Left ventricle myocardium inferior (tissue), 1 donor: ENCODE measurements at regions not wholly inside any gene's neighbourhood (a gene's known extent, or its start where the extent isn't known, plus 50 kb on each side); places are given as distances from the start of the nearest gene placed in this dataset.

Experiments used
- DNase-seq: peaks from one replicate; pipeline ENCODE4 v3.0.0-alpha.2; 2020
- H3K27ac ChIP-seq: fragments of 200-600 bp; replicated peaks from 2 replicates; pipeline ENCODE4 v1.8.0; 2021
- H3K27me3 ChIP-seq: fragments of 200-600 bp; 2 replicates; pipeline ENCODE4 v1.8.0; 2021; ENCODE audit warnings: low read depth
- H3K36me3 ChIP-seq: fragments of 200-600 bp; 2 replicates; pipeline ENCODE4 v1.8.0; 2021
- H3K4me1 ChIP-seq: fragments of 200-600 bp; 2 replicates; pipeline ENCODE4 v1.8.0; 2021
- H3K4me3 ChIP-seq: fragments of 200-600 bp; 2 replicates; pipeline ENCODE4 v1.8.0; 2021; ENCODE audit warnings: mild to moderate bottlenecking, moderate library complexity
- H3K9me3 ChIP-seq: fragments of 200-600 bp; replicated peaks from 2 replicates; pipeline ENCODE4 v1.8.0; 2021
- intact Hi-C: fragments of 100-400 bp; cut with micrococcal nuclease; formaldehyde crosslinking; loops from one replicate; pipeline ENCODE4 v1.11.0; 2022
- TF ChIP-seq, protein P1 (sequence below): fragments of 200-600 bp; IDR thresholded peaks from 2 replicates; pipeline ENCODE4 v1.8.0; 2021; ENCODE audit warnings: antibody characterized with exemption, mild to moderate bottlenecking, borderline replicate concordance
- donor health status: DM: no; HTN: yes; CAD: no; lungs with severe emphysema.

- Histone ChIP-seq H3K4me3 (no peak overlapping the region), H3K4me1 (no peaks in the 10 kb centered on the region), H3K9me3 (no peaks in the 10 kb centered on the region), H3K27ac (no peak overlapping the region), H3K36me3 (no peaks in the 10 kb centered on the region), H3K27me3 (no peaks in the 10 kb centered on the region)
- intact Hi-C loops, result no loop called here
- no peak for DNase-seq
- TF ChIP-seq, protein P1, sequence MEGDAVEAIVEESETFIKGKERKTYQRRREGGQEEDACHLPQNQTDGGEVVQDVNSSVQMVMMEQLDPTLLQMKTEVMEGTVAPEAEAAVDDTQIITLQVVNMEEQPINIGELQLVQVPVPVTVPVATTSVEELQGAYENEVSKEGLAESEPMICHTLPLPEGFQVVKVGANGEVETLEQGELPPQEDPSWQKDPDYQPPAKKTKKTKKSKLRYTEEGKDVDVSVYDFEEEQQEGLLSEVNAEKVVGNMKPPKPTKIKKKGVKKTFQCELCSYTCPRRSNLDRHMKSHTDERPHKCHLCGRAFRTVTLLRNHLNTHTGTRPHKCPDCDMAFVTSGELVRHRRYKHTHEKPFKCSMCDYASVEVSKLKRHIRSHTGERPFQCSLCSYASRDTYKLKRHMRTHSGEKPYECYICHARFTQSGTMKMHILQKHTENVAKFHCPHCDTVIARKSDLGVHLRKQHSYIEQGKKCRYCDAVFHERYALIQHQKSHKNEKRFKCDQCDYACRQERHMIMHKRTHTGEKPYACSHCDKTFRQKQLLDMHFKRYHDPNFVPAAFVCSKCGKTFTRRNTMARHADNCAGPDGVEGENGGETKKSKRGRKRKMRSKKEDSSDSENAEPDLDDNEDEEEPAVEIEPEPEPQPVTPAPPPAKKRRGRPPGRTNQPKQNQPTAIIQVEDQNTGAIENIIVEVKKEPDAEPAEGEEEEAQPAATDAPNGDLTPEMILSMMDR, result no peak
Measured at GRCh38 chr7:121525155-121525819, 129.2 kb upstream of the FAM3C start.

- H3K36me3 ChIP-seq, result no peaks in the 10 kb centered on the region
- no peaks in the 10 kb centered on the region for H3K27me3 ChIP-seq
- H3K27ac ChIP-seq, result no peak overlapping the region
- intact Hi-C loops, result no loop called here
- no peaks in the 10 kb centered on the region for H3K4me1 ChIP-seq
- TF ChIP-seq, protein P1, result no peak
- H3K4me3 ChIP-seq, result no peak overlapping the region
- H3K9me3 ChIP-seq, result no peaks in the 10 kb centered on the region
- DNase-seq, result no peak
Measured at GRCh38 chr7:121521711-121522400, 125.7 kb upstream of the FAM3C start.

DNA sequence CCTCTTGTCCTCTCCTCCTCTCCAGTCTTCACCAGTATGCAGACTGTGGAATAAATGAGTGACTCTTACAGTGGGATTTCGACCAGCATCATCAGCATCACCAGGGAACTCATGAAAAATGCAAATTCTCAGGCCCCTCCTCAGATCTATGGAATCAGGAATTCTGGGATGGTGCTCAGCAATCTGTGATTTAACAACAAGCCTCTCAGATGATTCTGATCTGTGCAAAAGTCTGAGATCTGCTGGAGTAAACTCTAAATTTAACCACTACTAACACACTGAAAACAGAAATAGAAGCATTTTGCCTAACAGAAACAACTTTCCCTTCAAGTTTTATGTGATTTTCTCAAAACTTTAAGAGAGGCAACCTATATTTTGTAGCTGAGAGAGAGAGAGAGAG lies 124.8 kb upstream of the FAM3C start:
- no peaks in the 10 kb centered on the region for H3K4me1 ChIP-seq
- H3K36me3 ChIP-seq, result no peaks in the 10 kb centered on the region
- TF ChIP-seq, protein P1, result no peak
- intact Hi-C loops, result no loop called here
- H3K27ac ChIP-seq, result no peak overlapping the region
- H3K4me3 ChIP-seq, result no peak overlapping the region
- no peak for DNase-seq
- no peaks in the 10 kb centered on the region for H3K9me3 ChIP-seq
- H3K27me3 ChIP-seq, result no peaks in the 10 kb centered on the region

DNA sequence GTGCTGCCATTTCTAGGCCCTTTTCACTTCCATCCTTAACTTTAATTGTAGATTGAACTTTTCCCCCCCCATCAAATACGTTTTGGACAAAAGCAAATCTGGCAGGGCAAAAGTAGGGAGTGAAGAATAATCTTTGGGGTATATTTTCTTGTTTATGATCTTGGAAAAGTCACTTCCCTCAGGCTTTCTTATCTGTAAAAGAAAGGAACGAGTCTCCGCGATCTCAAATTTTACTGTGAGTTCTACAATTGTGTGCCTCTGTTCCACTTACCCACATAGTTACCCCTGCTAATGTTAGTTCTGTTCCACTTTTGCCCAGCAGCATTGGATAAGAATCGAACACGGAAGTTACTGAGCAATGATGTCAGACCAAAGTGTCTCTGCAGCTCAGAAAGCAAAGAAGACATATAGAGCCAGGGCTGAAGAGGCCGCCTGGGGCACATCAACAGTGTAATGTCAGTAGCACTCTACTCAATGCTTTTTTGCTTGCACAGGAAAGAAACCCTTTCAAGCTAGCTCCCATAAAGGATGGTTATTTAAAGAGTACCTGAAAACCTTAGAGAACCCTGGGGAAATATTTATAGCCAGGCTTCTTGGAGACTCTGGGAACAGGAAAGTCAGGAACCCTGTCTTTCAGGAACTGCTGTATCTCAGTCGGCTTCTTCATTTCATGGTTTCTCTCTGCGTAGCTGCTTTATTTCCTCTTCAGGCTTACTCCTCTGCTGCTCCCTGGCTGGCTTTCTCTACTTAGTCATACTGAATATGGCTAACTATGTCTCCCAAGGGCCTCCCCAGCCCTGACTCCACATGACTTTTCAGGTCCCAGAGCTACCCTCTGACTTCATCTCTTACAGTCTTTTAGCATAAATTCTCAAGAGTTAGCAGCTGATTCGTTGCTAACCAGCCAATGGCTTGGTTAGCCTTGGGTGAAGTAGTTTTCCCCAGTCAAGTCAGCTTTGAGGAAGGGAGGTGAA lies 123.7 kb upstream of the FAM3C start:
- Histone ChIP-seq H3K9me3 (no peaks in the 10 kb centered on the region), H3K27ac (peak overlapping the region; percentile 28), H3K4me3 (no peak overlapping the region), H3K36me3 (no peaks in the 10 kb centered on the region), H3K4me1 (no peaks in the 10 kb centered on the region), H3K27me3 (no peaks in the 10 kb centered on the region)
- peak; percentile 19 for DNase-seq
- TF ChIP-seq, protein P1, result no peak
- intact Hi-C loops, result no loop called here

DNA sequence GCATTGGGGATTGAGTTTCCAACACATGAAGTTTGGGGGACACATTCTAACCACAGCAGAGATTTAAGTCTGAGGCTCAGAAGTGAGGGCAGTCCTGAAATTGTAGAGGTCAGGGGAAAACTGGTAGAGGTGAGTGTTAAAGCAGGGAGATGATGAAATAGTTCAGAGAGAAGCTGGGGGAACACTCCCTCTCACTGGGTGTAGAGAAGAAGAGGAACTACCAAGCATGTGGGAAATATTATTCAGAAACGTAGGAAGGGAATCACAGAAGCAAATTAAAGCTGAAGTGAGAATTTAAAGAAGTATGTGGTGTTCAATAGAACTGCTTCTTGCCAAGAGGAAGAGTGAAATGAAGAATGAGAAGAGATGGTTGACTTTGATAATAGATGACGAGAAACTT lies 121.5 kb upstream of the FAM3C start:
- no peaks in the 10 kb centered on the region for H3K36me3 ChIP-seq
- H3K4me1 ChIP-seq, result no peaks in the 10 kb centered on the region
- no peaks in the 10 kb centered on the region for H3K27me3 ChIP-seq
- no peak overlapping the region for H3K4me3 ChIP-seq
- DNase-seq, result no peak
- no peak overlapping the region for H3K27ac ChIP-seq
- TF ChIP-seq, protein P1, result no peak
- no peaks in the 10 kb centered on the region for H3K9me3 ChIP-seq
- intact Hi-C loops, result no loop called here
